HG03045 (cell line): ENCODE measurements at regions not wholly inside any gene's neighbourhood (a gene's known extent, or its start where the extent isn't known, plus 50 kb on each side); places are given as distances from the start of the nearest gene placed in this dataset.

Experiments used
- ATAC-seq: cut with Tn5 transposase; IDR thresholded peaks from one replicate; pipeline ENCODE4 v1.9.1; 2021; ENCODE audit warnings: mild to moderate bottlenecking, moderate library complexity; ENCODE audit not compliant: unreplicated experiment

- ATAC-seq = no peak
Observed at GRCh38 chr3:107008213-107008612, 369.0 kb upstream of the CCDC54 start.

DNA sequence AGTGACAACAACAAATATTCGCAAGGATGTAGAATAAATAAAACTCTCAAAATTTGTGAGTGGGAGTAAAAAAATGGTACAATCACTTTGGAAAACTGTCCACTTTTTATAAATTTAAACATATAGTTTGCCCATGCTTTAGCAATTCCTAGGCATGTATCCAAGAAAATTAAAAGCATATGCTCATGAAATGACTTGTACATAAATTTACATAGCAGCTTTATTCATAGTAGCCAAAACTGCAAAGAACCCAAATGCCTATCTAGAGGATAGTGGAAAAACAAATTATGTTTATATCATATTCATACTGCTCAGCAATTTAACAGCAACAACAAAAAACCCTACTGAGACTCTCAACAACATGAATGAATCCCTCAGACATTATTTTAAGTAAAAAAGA is 363.6 kb upstream of the CCDC54 start:
- no peak for ATAC-seq

DNA sequence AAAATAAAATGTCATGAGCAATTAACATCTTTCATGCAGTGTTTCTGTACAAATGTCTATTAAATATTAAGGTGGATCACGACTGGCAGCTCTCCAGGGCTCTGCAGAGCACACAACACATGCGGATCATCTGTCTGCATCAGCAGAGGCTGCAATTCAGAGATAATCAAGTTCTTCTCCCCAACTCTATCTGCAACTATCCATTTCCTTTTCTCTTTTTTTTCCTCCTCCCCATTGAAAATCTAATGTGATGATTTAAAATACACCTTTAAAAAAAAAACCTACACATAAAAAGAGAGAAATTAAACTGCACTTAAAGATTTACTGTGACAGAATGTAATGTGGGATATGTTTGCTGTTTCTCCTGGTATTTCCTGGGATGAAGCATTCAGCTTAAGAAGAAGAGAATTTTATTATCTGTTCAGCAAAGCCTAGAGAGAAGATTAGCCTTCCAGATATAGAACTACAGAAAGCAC is 352.6 kb upstream of the CCDC54 start:
- no peak for ATAC-seq

- ATAC-seq = no peak
Observed at GRCh38 chr3:107025961-107026360, 351.3 kb upstream of the CCDC54 start.

- ATAC-seq = no peak
Observed at GRCh38 chr3:107028086-107028485, 349.2 kb upstream of the CCDC54 start.

- no peak for ATAC-seq
Observed at GRCh38 chr3:107028626-107029025, 348.6 kb upstream of the CCDC54 start.

GRCh38 chr3:107032111-107032510 is 345.1 kb upstream of the CCDC54 start:
- no peak for ATAC-seq

DNA sequence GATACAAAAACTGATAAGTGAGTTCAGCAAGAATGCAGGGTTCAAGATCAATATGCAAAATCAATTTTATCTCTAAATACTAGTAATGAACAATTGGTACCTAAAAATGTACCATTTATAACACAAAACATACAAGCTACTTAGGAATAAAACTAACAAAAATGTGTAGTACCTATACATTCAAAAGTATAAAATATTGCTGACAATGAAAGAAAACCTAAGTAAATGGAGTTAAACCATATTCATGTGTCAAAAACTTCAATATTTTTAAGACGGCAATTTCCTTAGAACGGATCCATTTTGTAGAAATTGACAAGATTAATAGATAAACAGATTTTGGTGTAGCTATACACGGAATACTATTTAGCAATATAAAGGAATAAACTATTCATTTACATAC is 343.1 kb upstream of the CCDC54 start:
- ATAC-seq = no peak

DNA sequence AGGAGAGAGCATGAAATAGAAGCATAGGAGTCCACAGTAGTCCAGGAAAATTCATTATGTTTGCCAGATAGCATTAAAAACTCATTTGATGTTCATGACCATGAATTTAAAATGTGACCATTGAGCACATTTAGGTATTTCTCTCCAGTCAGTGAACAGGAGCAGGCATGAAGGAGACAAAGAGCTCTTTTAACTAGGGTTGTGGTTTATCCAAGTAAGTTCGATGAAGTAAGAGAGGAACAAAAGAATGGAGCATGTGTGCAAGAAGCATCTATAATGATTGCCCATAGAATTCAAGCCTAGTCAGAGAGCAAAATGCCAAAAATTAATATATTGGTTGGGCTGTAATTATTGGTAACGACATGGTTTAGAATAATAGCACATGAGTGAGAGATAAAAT is 342.1 kb upstream of the CCDC54 start:
- ATAC-seq = no peak

GRCh38 chr3:107044677-107045076 is 332.6 kb upstream of the CCDC54 start:
- ATAC-seq = no peak

DNA sequence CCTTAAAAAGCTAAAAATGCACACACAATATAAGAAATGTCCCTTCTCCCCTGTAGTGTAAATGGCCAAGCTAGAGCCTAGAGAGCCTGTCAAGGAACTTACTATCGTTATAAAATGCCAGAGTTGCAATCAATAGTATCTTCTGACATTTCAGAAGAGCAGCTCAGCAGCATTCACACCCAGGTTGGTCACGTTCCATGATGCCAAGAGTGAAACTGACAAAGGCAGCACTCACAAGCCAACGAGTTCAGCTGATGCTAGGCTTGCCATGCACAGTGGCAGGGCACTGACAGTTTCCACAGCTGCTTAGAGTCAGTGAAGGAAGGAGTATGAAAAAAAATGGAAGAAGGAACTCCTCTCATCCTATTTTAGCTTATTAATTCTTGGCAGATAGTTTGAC is 331.4 kb upstream of the CCDC54 start:
- no peak for ATAC-seq

DNA sequence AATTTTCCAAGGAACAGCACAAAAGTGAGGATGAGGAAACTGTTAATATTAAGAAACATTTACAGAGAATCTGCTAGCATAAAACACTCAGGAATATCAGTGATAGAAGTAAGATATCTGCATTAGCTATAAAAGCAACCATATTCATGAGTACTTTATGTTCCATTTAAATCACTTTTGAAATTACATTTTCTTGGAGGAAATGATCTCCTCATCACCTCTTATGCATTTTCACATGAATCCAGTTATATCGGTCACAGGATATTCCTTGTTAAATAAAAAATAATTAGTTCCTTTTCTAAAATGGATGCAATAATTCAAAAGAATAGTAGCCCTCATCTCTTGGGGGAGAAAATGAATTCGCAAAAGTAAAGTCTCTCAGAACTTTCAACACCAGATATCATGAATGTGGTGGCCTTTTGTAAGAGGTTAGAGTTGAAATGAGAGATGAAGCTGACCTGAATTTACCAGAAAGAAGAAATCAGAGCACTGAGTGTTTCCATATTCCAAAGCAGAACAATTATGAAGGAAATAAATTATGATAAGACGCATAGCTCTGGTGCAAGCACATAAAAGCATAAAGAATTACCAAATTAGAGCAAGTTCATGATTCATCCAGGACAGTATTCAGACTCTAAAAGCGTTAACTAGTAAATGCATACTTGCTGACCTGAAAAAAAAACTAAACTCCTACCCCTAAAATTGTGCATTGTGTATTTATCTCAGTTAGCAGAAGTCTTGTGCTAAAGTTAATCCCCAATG is 321.9 kb upstream of the CCDC54 start:
- ATAC-seq = no peak

GRCh38 chr3:107061466-107061865 is 315.8 kb upstream of the CCDC54 start:
- ATAC-seq = no peak

DNA sequence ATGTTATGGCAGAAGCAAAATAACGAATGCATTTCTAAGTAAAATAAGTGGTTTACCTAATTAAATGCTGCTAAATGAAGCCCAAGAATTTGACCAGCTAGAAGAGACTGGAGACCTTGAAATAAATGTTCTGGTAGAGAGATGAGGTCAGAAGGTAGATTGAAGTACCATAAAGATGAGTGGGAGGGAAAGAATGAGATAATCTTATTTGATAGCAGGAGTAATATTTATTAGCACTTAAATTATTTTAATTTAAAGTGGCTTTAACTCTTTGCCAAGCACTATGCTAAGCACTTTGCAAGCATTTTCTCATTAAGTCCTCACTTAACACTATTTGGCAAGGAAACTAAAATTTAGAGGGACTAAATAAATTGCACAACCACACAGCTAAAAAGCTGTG is 314.9 kb upstream of the CCDC54 start:
- no peak for ATAC-seq

GRCh38 chr3:107062787-107063186 is 314.5 kb upstream of the CCDC54 start:
- no peak for ATAC-seq

DNA sequence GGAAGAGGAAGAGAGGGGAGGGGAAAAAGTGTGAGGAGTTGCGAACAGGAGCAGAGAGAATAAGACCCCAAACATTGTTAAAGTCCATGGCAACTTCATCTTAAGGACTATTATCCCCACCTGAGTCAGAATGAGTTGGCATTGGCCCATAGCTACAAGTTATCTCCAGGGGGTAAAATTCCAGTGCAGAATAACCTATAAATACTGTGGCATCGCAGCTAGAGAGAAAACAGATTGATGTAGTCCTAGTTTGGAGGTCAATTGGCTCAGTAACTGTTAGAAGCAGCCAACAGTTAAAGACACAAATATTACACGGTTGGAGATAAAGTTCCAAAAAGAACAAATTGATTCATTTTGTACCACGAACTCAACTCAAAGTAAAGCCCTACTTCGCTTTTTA is 313.9 kb upstream of the CCDC54 start:
- no peak for ATAC-seq

- peak; percentile 90 for ATAC-seq
Observed at GRCh38 chr3:107064405-107065060, 312.7 kb upstream of the CCDC54 start.

DNA sequence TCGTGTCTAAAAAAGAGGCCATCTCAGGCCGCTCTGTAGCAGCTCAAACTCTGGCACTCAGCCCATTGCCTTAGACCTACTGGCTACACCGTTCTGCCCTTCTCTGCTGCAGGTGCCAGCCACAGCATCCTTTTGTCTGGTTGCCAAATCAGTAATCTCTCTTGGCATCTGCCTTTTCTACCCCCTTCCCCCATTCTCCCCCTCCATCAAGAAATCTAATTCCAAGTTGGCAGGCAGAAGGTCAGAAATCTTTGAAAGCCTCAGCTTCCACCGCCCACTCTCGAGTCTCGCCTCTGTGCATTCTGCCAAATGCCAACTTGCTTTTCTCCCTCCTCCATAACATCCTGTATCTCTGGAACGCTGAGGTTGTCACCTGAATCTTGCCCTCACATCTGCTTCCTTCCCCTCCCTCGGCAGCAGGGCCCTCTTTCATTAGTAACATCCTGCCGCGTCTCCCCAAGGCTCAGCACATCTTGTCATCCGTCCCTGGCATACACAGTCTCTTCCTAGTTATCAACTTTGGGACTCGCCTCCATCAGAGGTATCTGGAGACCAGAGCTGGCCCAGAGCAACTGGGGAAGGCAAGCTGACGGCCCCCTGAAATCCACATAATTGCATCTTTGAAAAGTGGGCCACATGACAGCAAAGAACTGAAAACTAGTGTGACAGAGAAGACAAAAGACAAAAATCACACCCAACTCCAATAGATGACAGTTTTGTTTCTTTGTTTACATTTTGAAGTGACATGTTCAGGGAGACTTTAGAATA is 312.0 kb upstream of the CCDC54 start:
- no peak for ATAC-seq

DNA sequence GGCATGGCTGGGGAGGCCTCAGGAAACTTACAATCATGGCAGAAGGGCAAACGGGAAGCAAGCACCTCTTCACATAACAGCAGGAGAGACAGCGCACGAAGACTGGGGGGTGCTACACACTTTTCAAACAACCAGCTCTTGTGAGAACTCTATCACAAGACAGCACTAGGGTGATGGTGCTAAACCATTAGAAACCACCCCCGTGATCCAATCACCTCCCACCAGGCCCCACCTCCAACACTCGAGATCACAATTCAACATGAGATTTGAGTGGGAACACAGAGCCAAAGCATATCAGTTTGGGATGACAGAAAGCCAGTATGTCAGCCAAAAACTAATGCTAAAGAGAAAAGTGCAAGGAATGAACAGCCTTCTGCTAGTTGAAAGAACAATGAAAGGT is 309.8 kb upstream of the CCDC54 start:
- ATAC-seq = no peak

- no peak for ATAC-seq
Observed at GRCh38 chr3:107068980-107069379, 308.3 kb upstream of the CCDC54 start.

GRCh38 chr3:107076946-107077345 is 300.3 kb upstream of the CCDC54 start:
- ATAC-seq = no peak

DNA sequence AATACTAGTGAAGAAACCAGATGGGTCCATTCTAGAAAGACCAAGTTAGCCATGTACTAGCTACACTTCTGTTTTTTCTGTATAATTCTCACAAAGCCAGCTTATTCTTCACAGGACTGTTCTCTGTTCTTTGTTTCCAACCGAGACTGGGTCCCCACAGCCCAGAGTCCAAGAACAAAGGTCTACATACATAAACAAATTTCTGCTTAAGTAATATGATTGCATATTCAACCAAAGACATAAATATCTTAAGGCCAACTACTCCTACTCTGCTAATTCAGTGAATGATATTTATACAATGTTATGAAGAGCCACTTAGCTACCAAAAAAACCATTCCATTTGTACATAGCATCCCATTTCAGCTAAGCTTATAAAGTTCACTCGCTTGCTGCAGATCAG is 299.8 kb upstream of the CCDC54 start:
- no peak for ATAC-seq
